22Rv1 (cell line): ENCODE measurements at regions not wholly inside any gene's neighbourhood (a gene's known extent, or its start where the extent isn't known, plus 50 kb on each side); places are given as distances from the start of the nearest gene placed in this dataset.

Source experiments
- CTCF ChIP-seq: fragments of 450-650 bp; IDR thresholded peaks from 2 replicates; pipeline ENCODE4 v1.5.1; 2017; ENCODE audit warnings: mild to moderate bottlenecking
- ZFX ChIP-seq: fragments of 450-650 bp; IDR thresholded peaks from 2 replicates; pipeline ENCODE4 v1.6.1; 2017; ENCODE audit warnings: antibody characterized with exemption, borderline replicate concordance

- no peak for TF ChIP-seq CTCF
- no peak for TF ChIP-seq ZFX
These were observed 86.1 kb upstream of the SLC1A1 start for GRCh38 chr9:4404156-4404555.
